ENCODE measurements at regions not wholly inside any gene's neighbourhood (a gene's known extent, or its start where the extent isn't known, plus 50 kb on each side); places are given as distances from the start of the nearest gene placed in this dataset.
A peak's percentile ranks its signal among the peaks of the same experiment; 100 is the strongest.
"Not testable (repeated sequence)": the region's sequence is repeated elsewhere in the genome, so short reads cannot be mapped to it uniquely, and the experiment has no call there.

DNA sequence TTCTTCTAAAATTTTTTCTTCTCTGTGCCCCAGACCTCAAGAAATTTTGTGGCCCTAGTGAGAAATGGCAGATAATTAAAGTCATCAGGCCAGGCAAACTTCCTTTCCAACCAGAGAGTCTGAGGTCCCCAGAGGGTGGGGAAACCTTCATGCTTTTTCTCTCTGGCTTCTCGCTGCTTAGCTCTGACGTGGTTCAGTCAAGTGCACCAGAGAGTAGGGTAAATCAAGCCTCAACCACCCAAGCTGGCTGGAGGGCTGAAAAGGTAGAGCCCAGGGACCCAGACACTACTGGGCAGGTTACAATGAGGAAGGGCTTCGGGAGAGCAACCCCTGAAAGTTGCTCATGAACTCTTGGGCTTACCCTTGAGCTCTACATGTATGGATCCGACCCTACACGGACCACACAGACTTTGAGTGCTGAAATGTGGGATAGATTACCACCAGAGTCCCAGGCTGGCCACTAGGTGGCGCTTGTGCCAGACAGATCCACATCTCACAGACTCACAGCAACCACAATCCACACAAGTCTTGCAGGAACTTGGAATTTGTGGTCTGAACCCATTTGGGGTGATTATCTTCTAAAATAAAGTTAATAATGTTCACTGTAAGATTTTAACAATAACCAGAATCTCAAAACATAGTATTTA lies 323.5 kb downstream of the KLF13 start:
- TF ChIP-seq CTCF (IDR thresholded peaks at IDR 0.05; ENCODE audit: low read length, missing control alignments), result peak; percentile 19
- DNase-seq (ENCODE audit: low read depth), result not testable (repeated sequence)

DNA sequence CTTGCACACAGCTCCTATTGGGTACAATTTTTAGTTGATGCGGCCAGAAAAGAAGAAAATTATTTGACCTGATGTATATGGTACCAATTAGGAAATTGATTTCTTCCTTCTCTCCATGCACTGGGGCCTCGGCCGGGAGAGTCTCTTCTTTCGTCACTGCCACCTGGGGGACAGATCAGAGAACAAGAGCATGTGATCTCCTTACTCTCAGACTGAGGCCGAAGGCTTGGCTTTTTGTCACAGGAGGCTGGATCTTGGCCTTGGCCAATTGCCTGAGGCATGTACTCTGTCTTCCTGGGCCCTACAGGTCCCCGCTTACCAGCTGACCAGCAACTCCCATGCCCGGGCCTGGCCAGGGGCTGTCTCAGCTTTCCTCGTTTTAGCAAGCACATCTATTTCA lies 330.3 kb downstream of the KLF13 start:
- not testable (repeated sequence) for DNase-seq (ENCODE audit: low read depth); H3K4me3 ChIP-seq (replicated peaks; ENCODE audit: low read depth, low read length)

More for the DNA sequence above, 323.5 kb downstream of the KLF13 start:
- not testable (repeated sequence) for H3K4me3 ChIP-seq (replicated peaks; ENCODE audit: low read depth, low read length)

DNA sequence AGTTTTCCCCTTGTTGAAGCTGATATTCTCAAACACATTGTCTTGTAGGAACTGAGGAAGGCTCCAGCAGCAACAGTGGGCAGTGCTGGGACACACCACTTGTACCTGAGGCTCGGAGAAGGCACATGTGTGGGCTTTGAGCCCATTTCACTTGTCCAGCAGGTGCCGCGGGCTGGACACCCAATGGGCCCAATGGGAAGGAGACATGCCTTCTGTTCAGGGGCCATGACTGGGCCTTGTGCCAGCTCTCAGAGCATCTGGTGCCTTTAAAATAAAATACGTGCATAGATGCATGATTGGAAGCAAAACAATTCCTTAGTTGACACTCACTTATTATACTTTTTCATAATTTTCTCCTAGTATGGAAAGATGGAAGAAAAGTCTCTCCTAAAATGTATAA lies 334.2 kb downstream of the KLF13 start:
- H3K4me3 ChIP-seq (replicated peaks; ENCODE audit: low read depth, low read length), result no peak overlapping the region
- no peak for DNase-seq (ENCODE audit: low read depth)
- no peak for TF ChIP-seq CTCF (IDR thresholded peaks at IDR 0.05; ENCODE audit: low read length, missing control alignments)

DNA sequence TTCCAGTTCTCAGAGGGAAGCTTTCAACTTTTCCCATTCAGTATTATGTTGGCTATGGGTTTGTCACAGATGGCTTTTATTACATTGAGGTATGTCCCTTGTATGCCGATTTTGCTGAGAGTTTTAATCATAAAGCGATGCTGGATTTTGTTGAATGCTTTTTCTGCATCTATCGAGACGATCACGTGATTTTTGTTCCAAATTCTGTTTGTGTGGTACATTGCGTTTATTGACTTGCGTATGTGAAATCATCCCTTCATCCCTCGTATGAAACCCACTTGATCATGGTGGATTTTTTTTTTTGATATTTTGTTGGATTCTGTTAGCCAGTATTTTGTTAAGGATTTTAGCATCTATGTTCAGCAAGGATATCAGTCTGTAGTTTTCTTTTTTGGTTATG lies 339.1 kb downstream of the KLF13 start:
- not testable (repeated sequence) for H3K4me3 ChIP-seq (replicated peaks; ENCODE audit: low read depth, low read length); DNase-seq (ENCODE audit: low read depth)

DNA sequence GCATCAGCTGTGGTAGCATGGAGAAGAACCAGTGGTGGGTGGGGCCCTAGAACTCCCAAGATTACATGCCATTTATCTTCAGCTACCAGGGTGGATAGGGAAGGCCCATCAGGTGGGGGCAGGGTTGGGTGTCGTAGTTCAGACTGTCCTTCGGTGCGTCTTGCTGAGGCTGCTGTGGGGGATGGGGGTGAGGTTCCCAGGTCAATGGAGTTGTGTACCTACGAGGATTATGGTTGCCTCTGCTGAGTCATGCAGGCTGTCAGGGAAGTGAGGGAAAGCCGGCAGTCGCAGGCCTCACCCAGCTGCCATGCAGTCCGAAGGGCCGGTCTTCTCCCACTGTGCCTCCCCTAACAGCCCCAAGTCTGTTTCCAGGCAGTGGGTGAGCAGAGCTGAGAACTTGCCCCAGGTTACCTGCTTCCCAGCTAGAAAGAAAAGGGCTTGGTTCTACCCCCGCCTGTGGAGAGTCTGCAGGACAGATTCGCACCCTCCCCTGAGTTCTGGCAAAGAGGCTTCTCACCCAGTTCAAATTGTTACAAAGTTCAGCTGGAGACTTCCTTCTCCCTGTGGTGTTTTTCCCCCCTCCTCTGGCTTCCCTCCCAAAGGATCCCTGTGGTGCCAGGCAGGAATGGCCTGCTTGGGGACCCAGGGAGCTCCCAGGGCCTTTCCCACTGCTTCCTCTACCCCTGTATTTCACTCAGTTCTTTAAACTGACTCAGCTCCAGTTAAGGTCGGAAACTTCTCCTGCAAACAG lies 342.7 kb downstream of the KLF13 start:
- DNase-seq (ENCODE audit: low read depth); H3K4me3 ChIP-seq (replicated peaks; ENCODE audit: low read depth, low read length): not testable (repeated sequence)

DNA sequence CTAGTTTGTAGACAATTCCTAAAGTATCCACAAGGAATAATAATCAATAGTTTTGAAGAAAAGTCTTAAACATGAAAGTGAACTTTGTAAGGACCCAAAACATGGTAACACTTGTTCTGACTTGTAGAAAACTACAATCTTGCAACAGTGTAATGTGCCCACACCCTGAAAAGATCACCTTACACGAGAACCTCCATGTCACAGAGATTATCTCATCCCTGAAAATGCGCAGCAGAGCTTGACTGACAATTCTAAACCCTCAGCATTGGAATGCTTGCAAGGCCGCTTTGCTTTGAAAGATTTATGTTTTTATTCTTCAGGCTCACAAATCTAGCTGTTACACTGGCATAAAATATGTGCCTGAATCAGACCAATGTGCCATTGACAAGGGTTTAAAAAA lies 346.6 kb downstream of the KLF13 start:
- not testable (repeated sequence) for H3K4me3 ChIP-seq (replicated peaks; ENCODE audit: low read depth, low read length); DNase-seq (ENCODE audit: low read depth)

DNA sequence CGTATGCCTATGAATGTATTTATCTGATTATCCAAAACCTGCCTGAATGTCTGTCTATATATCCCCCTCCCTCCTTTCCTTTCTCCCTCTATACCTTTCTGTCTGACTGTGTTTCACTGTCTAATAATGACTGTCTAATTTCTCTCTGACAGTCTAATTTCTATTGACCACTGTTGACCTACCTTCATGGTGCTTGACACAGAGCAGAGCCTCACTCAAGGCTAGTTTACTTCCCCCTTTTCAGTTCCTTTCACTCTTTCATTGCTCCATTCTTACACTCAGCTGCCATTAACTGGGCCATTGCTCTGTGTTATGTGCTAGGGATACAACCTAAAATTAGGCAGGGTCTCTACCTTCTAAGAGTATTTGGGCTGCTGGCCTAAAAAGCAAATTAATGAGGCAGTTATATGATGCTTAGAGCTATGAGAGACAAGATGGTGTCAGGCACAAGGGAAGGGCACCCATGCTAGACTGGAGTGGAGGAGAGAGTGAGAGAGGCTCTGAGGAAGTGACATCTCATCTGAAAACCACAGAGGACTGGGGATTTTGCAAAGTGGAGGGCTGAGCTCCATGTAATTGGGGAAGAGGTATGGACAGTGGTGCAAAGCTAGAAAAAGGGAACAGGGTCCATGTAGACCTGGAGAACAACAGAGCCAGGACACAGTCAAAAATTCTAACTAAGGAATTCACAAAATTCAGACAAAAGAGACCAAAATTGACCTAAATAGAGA lies 348.6 kb upstream of the CHRNA7 start:
- not testable (repeated sequence) for DNase-seq (ENCODE audit: low read depth)

GRCh38 chr15:31687088-31687487 lies 343.2 kb upstream of the CHRNA7 start:
- DNase-seq (ENCODE audit: low read depth); H3K4me3 ChIP-seq (replicated peaks; ENCODE audit: low read depth, low read length): not testable (repeated sequence)

More for the DNA sequence above, 348.6 kb upstream of the CHRNA7 start:
- H3K4me3 ChIP-seq (replicated peaks; ENCODE audit: low read depth, low read length), result not testable (repeated sequence)

DNA sequence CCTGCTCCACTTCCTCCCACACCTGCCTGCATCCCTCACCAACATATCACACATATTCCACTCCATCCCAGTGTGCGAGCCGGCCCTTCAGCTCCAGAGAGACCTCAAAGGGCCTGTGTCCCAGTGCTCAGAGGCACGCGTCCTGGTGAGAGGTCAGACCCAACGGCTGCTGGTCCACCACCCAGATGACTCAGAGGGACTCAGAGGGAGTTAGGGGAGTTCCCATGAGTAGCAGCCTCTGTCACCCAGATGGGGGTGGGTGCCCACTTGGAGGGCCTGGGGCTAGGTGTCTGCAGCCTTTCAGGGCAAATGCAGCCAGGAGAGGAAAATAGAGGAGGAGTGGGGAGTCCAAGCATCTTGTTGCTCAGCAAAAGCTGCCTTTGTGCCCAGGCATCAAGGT lies 333.8 kb upstream of the CHRNA7 start:
- not testable (repeated sequence) for DNase-seq (ENCODE audit: low read depth); H3K4me3 ChIP-seq (replicated peaks; ENCODE audit: low read depth, low read length)

DNA sequence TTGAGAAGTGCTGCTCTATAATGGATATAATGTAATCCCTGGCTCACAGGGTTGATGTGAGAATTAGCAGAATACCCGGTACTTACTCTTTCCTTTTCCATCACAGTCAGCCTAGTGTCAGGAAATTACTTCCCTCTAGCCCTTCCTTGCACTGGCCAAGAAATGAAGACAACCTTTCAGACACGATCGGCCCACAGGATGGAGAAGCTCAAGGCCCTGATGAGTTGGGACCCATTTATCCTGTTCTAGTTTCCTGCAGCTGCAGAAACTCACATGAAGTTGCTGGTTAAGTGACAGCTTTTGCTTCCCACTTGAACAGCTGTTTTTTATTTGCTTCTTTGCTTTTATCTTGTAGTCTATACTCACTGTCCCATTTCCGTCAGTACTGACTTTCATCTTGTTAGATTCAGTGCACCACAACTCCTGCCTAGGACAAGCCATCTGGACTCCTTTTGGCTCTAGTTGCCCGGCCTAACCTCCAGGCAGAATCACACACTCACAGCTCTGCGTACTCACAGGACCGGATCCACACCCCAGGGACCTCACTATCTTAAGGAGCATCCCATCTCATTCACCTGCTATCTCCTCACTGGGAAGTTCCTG lies 325.1 kb upstream of the CHRNA7 start:
- DNase-seq (ENCODE audit: low read depth); H3K4me3 ChIP-seq (replicated peaks; ENCODE audit: low read depth, low read length): not testable (repeated sequence)

DNA sequence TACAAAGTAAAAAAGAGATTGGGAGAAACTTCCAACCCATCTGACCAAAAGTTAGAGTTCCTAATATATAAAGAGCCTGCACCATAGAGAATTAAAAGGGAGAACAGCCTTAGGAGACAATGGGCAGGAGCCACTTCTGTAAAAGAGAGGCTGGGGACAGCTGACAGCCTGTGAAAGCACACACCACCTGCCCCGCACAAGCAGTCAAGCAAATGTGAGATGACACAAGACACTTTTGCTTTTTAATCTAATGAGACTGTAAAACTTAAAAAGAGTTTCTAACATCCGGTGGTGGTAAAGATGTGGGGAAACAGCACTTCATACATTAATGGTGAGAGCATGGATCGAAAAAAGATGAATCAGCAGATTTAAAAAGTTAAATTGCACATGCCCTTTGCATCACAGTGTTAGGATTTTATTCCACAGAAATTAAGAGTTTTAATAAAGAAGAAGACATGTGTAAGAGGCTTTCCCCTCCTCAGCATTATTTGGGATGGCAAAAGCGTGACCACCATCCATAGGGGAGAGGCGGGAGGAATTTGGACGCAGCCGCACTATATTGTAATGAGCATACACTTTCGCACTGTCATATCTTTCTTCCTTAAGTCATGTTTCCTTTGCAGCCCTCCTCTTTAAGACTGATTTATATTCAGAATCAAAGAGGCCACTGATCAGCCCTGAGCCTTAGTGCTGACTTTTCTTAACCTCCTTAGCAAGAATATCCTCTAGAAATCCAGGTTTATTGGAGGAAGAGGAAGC lies 322.2 kb upstream of the CHRNA7 start:
- H3K4me3 ChIP-seq (replicated peaks; ENCODE audit: low read depth, low read length); DNase-seq (ENCODE audit: low read depth): not testable (repeated sequence)

- not testable (repeated sequence) for DNase-seq (ENCODE audit: low read depth); H3K4me3 ChIP-seq (replicated peaks; ENCODE audit: low read depth, low read length)
Observed at GRCh38 chr15:31708703-31709327, 321.5 kb upstream of the CHRNA7 start.

DNA sequence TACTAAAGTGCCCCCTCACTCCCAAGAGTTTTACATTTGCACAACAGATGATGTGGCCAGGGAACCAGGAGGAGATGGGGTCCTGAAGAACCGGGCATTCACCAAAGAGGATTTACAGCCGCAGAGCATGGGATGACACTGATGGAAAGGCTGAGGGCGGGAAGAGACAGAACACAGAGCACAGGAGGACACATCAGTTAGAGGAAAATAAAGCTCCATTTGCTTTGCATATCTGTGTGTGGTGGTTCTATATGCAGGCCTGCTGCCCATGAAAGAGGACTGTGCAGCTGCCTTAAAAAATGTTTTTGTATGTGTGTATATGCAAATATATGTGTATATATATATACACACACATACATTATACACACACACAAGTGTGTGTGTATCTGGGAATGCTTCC lies 320.8 kb upstream of the CHRNA7 start:
- DNase-seq (ENCODE audit: low read depth); H3K4me3 ChIP-seq (replicated peaks; ENCODE audit: low read depth, low read length): not testable (repeated sequence)

- DNase-seq (ENCODE audit: low read depth); H3K4me3 ChIP-seq (replicated peaks; ENCODE audit: low read depth, low read length): not testable (repeated sequence)
Observed at GRCh38 chr15:31710806-31711205, 319.5 kb upstream of the CHRNA7 start.

DNA sequence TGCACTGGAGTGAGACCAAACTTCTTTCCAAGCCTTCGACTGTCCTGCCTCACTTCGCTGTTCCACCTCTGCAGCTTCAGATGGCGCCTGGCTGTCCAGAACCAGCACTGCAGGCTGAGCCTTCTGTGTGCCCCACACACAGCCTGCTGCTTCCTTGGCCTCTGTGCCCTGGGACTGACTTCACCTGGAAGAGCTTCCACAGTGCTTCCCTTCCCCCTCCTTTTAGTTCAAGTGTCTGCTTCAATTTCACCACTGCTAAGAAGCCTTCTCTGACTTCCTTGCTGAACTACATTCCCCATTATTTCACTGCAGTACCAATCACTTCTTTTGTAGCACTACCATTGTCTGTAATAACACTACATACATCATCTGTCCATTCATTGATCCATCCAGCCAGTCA lies 315.1 kb upstream of the CHRNA7 start:
- DNase-seq (ENCODE audit: low read depth); H3K4me3 ChIP-seq (replicated peaks; ENCODE audit: low read depth, low read length): not testable (repeated sequence)
